GM12873 (cell line): ENCODE measurements at regions not wholly inside any gene's neighbourhood (a gene's known extent, or its start where the extent isn't known, plus 50 kb on each side); places are given as distances from the start of the nearest gene placed in this dataset.

Experiments
- TF ChIP-seq, protein P1 (sequence below): IDR thresholded peaks from 2 replicates; pipeline ENCODE4 v1.5.1; 2012; ENCODE audit warnings: low read depth, mild to moderate bottlenecking, moderate library complexity, low read length, control low read depth; ENCODE audit not compliant: insufficient read depth; ENCODE audit errors: missing control alignments

DNA sequence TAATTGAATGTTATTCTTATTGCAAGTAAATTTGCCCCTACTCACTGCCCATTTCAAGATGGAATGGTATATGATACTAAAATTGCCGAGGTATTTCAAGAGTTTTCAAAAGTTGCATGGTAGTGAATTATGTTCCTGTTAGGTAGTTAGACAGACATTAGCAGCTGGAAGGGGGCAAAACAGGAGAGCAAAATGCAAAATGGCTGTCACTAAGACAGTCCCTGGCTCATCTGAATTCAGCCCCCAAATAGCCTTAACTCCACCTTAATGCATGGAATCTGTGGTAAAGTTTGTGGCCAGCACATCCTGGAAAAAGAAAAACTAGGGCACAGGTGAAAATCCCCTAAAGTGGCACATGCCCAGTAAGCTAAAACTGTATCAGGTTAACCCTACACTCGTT, 894.9 kb downstream of the NXPH1 start:
- TF ChIP-seq, protein P1, sequence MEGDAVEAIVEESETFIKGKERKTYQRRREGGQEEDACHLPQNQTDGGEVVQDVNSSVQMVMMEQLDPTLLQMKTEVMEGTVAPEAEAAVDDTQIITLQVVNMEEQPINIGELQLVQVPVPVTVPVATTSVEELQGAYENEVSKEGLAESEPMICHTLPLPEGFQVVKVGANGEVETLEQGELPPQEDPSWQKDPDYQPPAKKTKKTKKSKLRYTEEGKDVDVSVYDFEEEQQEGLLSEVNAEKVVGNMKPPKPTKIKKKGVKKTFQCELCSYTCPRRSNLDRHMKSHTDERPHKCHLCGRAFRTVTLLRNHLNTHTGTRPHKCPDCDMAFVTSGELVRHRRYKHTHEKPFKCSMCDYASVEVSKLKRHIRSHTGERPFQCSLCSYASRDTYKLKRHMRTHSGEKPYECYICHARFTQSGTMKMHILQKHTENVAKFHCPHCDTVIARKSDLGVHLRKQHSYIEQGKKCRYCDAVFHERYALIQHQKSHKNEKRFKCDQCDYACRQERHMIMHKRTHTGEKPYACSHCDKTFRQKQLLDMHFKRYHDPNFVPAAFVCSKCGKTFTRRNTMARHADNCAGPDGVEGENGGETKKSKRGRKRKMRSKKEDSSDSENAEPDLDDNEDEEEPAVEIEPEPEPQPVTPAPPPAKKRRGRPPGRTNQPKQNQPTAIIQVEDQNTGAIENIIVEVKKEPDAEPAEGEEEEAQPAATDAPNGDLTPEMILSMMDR: no peak

- TF ChIP-seq, protein P1: no peak
These were observed 916.2 kb downstream of the NXPH1 start for GRCh38 chr7:9349625-9350024.

- TF ChIP-seq, protein P1: no peak
These were observed 957.8 kb downstream of the NXPH1 start for GRCh38 chr7:9391221-9391620.

DNA sequence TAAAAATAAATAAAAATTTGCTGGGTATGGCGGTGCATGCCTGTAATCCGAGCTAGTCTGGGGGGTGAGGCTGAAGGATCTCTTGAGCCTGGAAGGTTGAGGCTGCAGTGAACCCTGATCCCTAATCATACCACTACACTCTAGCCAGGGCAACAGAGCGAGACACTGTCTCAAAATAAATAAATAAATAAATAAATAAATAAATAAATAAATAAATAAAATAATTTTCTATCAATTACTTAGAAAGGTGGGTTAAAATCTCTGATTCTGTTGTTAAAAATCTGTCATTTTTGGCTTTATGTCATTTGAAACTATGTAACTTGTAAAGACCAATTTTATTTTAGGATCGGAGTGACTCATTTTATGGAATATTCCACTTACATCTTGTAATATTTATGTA, 958.6 kb downstream of the NXPH1 start:
- TF ChIP-seq, protein P1: no peak

- TF ChIP-seq, protein P1: no peak
These were observed 974.4 kb downstream of the NXPH1 start for GRCh38 chr7:9407816-9408215.

- TF ChIP-seq, protein P1: no peak
These were observed 1020.1 kb downstream of the NXPH1 start for GRCh38 chr7:9453521-9453920.

GRCh38 chr7:9488555-9488954, 1055.1 kb downstream of the NXPH1 start:
- TF ChIP-seq, protein P1: no peak

- TF ChIP-seq, protein P1: no peak
These were observed 1064.9 kb downstream of the NXPH1 start for GRCh38 chr7:9498303-9498702.
